GM12878 (cell line): ENCODE measurements at regions not wholly inside any gene's neighbourhood (a gene's known extent, or its start where the extent isn't known, plus 50 kb on each side); places are given as distances from the start of the nearest gene placed in this dataset.

Source experiments
- ASH2L ChIP-seq: fragments of 300-600, 200-600 bp; sonication (generic); IDR thresholded peaks from 2 replicates; pipeline ENCODE4 v1.6.1; 2017; ENCODE audit warnings: low read depth, mild to moderate bottlenecking, borderline replicate concordance
- ATF3 ChIP-seq: IDR thresholded peaks from 2 replicates; pipeline ENCODE4 v1.6.1; 2011; ENCODE audit warnings: low read depth, mild to moderate bottlenecking, low read length, moderate library complexity, borderline replicate concordance; ENCODE audit errors: extremely low read depth
- BCLAF1 ChIP-seq: fragments of 450-650 bp; IDR thresholded peaks from 2 replicates; pipeline ENCODE4 v1.6.1; 2017; ENCODE audit warnings: antibody characterized with exemption, mild to moderate bottlenecking, moderate library complexity
- KDM1A ChIP-seq: fragments of 200-600 bp; sonication (generic); IDR thresholded peaks from 2 replicates; pipeline ENCODE4 v1.6.1; 2016; ENCODE audit warnings: borderline replicate concordance
- NFIC ChIP-seq: IDR thresholded peaks from 2 replicates; pipeline ENCODE4 v1.6.1; 2012; ENCODE audit warnings: low read depth, mild to moderate bottlenecking, inconsistent platforms, low read length, moderate library complexity
- POLR2AphosphoS2 ChIP-seq: IDR thresholded peaks from 2 replicates; pipeline ENCODE4 v1.6.1; 2011; ENCODE audit warnings: low read depth, mild to moderate bottlenecking, low read length, improper control_type of control experiment, moderate library complexity
- RELA ChIP-seq: fragments of 450-650 bp; IDR thresholded peaks from 2 replicates; pipeline ENCODE4 v1.8.0; 2014; ENCODE audit warnings: borderline replicate concordance; ENCODE audit not compliant: partially characterized antibody
- TARDBP ChIP-seq: IDR thresholded peaks from 2 replicates; pipeline ENCODE4 v1.6.1; 2016; ENCODE audit warnings: borderline replicate concordance
- TF ChIP-seq, protein P1 (sequence below): IDR thresholded peaks from 2 replicates; pipeline ENCODE4 v1.6.1; 2012; ENCODE audit warnings: low read length, inconsistent platforms

DNA sequence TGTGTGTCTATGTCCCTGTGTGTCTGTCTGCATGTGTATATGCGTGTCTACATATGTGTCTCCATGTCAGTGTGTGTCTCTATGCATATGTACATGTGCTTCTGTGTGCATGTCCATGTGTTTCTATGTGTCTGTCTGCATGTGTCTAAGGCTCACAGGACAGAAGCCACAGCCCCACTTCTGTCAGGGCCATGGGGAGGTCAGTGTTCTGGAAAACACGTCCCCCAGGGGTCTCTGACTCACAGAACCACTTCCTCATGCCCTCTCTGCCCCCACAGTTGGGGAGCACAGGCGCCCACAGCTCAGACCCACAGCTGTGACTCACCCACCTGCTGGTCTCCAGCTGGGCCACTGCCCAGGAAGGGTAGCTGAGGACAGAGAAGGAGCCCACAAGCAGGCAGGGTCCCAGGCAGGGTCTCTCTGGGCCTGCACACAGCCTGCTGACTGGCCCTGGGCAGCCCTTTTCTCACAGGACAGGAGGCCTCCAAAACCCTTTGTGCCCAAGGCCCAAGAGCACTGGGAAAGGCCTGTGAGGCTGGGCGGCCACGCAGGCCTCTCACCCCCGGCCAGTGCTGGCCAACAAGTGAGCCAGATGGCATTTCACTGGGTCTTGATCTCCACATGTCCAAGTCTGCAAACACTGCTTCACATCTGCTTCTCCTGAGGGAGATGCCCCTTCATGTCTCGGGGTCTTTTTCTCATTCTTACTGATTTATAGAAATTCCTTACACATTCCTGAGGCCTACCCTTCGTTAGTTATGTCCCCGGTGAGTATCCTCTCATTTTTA, 102.9 kb upstream of the FAM20C start (continued):
- TF ChIP-seq KDM1A (no peak), NFIC (no peak), ATF3 (no peak), RELA (no peak), ASH2L (no peak), BCLAF1 (no peak), POLR2AphosphoS2 (no peak), TARDBP (no peak)
- TF ChIP-seq, protein P1, sequence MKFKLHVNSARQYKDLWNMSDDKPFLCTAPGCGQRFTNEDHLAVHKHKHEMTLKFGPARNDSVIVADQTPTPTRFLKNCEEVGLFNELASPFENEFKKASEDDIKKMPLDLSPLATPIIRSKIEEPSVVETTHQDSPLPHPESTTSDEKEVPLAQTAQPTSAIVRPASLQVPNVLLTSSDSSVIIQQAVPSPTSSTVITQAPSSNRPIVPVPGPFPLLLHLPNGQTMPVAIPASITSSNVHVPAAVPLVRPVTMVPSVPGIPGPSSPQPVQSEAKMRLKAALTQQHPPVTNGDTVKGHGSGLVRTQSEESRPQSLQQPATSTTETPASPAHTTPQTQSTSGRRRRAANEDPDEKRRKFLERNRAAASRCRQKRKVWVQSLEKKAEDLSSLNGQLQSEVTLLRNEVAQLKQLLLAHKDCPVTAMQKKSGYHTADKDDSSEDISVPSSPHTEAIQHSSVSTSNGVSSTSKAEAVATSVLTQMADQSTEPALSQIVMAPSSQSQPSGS = no peak
